Natural killer cell (primary cell): ENCODE measurements at regions not wholly inside any gene's neighbourhood (a gene's known extent, or its start where the extent isn't known, plus 50 kb on each side); places are given as distances from the start of the nearest gene placed in this dataset.

ENCODE experiments used
- ATAC-seq, 3 donors: fragments of 150-1000 bp in 2 of 3; fragments of 200-7000 bp in 1 of 3; cut with Tn5 transposase; 1 replicate in 1 of 3; 2 replicates in 2 of 3; pipeline ENCODE4 v1.10.0; 2021; ENCODE audit warnings: mild to moderate bottlenecking in 2 of 3, moderate library complexity in 2 of 3
- DNase-seq, 2 donors: peaks; one replicate each; pipeline versions ENCODE4 v3.0.0 to v3.0.0-alpha.2; 2013 to 2021; ENCODE audit warnings: mixed read lengths in 1 of 2
- H3K27ac ChIP-seq: one replicate; pipeline ENCODE4 v1.5.1; 2013; ENCODE audit warnings: mild to moderate bottlenecking, low read length
- H3K27me3 ChIP-seq: one replicate; pipeline ENCODE4 v1.6.1; 2013; ENCODE audit warnings: low read length; ENCODE audit not compliant: control insufficient read depth, insufficient read depth
- H3K36me3 ChIP-seq: one replicate; pipeline ENCODE4 v1.6.1; 2013; ENCODE audit warnings: low read length; ENCODE audit not compliant: control insufficient read depth, insufficient read depth
- H3K4me1 ChIP-seq: one replicate; pipeline ENCODE4 v1.6.1; 2013; ENCODE audit warnings: low read length; ENCODE audit not compliant: control insufficient read depth, insufficient read depth
- H3K4me3 ChIP-seq: one replicate; pipeline ENCODE4 v1.5.1; 2013; ENCODE audit warnings: low read length
- H3K9me3 ChIP-seq: one replicate; pipeline ENCODE4 v1.6.1; 2013; ENCODE audit warnings: low read length; ENCODE audit not compliant: control insufficient read depth, insufficient read depth
- H3K27ac Mint-ChIP-seq, 2 donors: one replicate each; pipeline ENCODE4 v1.8.0; 2022; ENCODE audit warnings: mild to moderate bottlenecking in 2 of 2, mixed read lengths in 2 of 2, moderate library complexity in 1 of 2
- H3K27me3 Mint-ChIP-seq, 2 donors: one replicate each; pipeline ENCODE4 v1.8.0; 2022; ENCODE audit warnings: low read depth in 2 of 2, mixed read lengths in 2 of 2
- H3K36me3 Mint-ChIP-seq: one replicate; pipeline ENCODE4 v1.8.0; 2022; ENCODE audit warnings: mixed read lengths
- H3K4me1 Mint-ChIP-seq, 2 donors: one replicate each; pipeline ENCODE4 v1.8.0; 2022; ENCODE audit warnings: mixed read lengths in 2 of 2
- H3K4me3 Mint-ChIP-seq: one replicate; pipeline ENCODE4 v1.8.0; 2022; ENCODE audit warnings: mild to moderate bottlenecking, moderate library complexity, mixed read lengths
- H3K9me3 Mint-ChIP-seq, 2 donors: one replicate each; pipeline ENCODE4 v1.8.0; 2022; ENCODE audit warnings: mixed read lengths in 2 of 2
- CTCF ChIP-seq: fragments of 200-600 bp; IDR thresholded peaks from one replicate; pipeline ENCODE4 v1.8.0; 2022; ENCODE audit warnings: antibody characterized with exemption
- WGBS: methylation state at CpG from one replicate; pipeline ENCODE4 v1.1.7; 2013; ENCODE audit warnings: missing lambda C conversion rate; ENCODE audit not compliant: insufficient coverage; 5-methylcytosine and 5-hydroxymethylcytosine counted together
- intact Hi-C: fragments of 100-400 bp; cut with micrococcal nuclease; formaldehyde crosslinking; loops from one replicate; pipeline ENCODE4 v1.14.2; 2022

GRCh38 chr10:81145975-81146374 lies 608.3 kb downstream of the SH2D4B start:
- no peak overlapping the region for H3K27ac ChIP-seq
- ATAC-seq (no peak), DNase-seq (no peak)
- no peak overlapping the region for H3K4me3 Mint-ChIP-seq
- no peaks in the 10 kb centered on the region for H3K27me3 ChIP-seq
- H3K9me3 Mint-ChIP-seq: peaks cover 2 to 5% of the 10 kb centered on the region in 2 donors
- TF ChIP-seq CTCF: no peak
- intact Hi-C loops: no loop called here
- WGBS: 91% methylated on average over 8 of the region's 8 CpGs
- H3K4me1 Mint-ChIP-seq: no peaks in the 10 kb centered on the region
- H3K4me1 ChIP-seq: no peaks in the 10 kb centered on the region
- no peaks in the 10 kb centered on the region for H3K36me3 Mint-ChIP-seq
- H3K9me3 ChIP-seq: no peaks in the 10 kb centered on the region
- no peaks in the 10 kb centered on the region for H3K36me3 ChIP-seq
- H3K27me3 Mint-ChIP-seq: no peaks in the 10 kb centered on the region
- H3K4me3 ChIP-seq: no peak overlapping the region
- H3K27ac Mint-ChIP-seq: no peak overlapping the region

GRCh38 chr10:81146436-81146835 lies 608.7 kb downstream of the SH2D4B start:
- DNase-seq (no peak), ATAC-seq (no peak)
- intact Hi-C loops: no loop called here
- Mint-ChIP-seq H3K36me3 (no peaks in the 10 kb centered on the region), H3K4me1 (no peaks in the 10 kb centered on the region), H3K27ac (no peak overlapping the region), H3K27me3 (no peaks in the 10 kb centered on the region), H3K4me3 (no peak overlapping the region), H3K9me3 (peaks cover 3 to 5% of the 10 kb centered on the region in 2 donors)
- no peaks in the 10 kb centered on the region for H3K27me3 ChIP-seq
- H3K4me3 ChIP-seq: no peak overlapping the region
- whole genome bisulfite sequencing: 83% methylated on average over 3 of the region's 3 CpGs
- H3K27ac ChIP-seq: no peak overlapping the region
- H3K4me1 ChIP-seq: no peaks in the 10 kb centered on the region
- no peaks in the 10 kb centered on the region for H3K36me3 ChIP-seq
- no peaks in the 10 kb centered on the region for H3K9me3 ChIP-seq
- no peak for TF ChIP-seq CTCF

GRCh38 chr10:81152656-81153055 lies 615.0 kb downstream of the SH2D4B start:
- peaks cover 5 to 6% of the 10 kb centered on the region in 2 donors for H3K9me3 Mint-ChIP-seq
- no peak for ATAC-seq
- no peak for DNase-seq

More at GRCh38 chr10:81152656-81153055, 615.0 kb downstream of the SH2D4B start:
- Histone ChIP-seq H3K27me3 (no peaks in the 10 kb centered on the region), H3K36me3 (no peaks in the 10 kb centered on the region), H3K27ac (no peak overlapping the region), H3K4me3 (no peak overlapping the region), H3K9me3 (no peaks in the 10 kb centered on the region), H3K4me1 (no peaks in the 10 kb centered on the region)
- Mint-ChIP-seq H3K27ac (no peak overlapping the region), H3K27me3 (no peaks in the 10 kb centered on the region), H3K4me3 (no peak overlapping the region), H3K36me3 (no peaks in the 10 kb centered on the region), H3K4me1 (no peaks in the 10 kb centered on the region)
- intact Hi-C loops: no loop called here
- TF ChIP-seq CTCF: no peak
